Heart right ventricle (tissue), 16 donors: ENCODE measurements at regions not wholly inside any gene's neighbourhood (a gene's known extent, or its start where the extent isn't known, plus 50 kb on each side); places are given as distances from the start of the nearest gene placed in this dataset.
A peak's percentile ranks its signal among the peaks of the same experiment; 100 is the strongest.

Experiments
- ATAC-seq, 8 donors: fragments of 200-7000 bp; cut with Tn5 transposase; one replicate each; pipeline ENCODE4 v1.9.1; 2020; ENCODE audit warnings: mild to moderate bottlenecking in 8 of 8, moderate library complexity in 8 of 8, moderate number of reproducible peaks in 1 of 8
- DNase-seq, 2 donors: peaks; one replicate each; pipeline ENCODE4 v3.0.0-alpha.2; 2020
- H3K27ac ChIP-seq, 10 donors: fragments of 200-600 bp; sonication (generic) in 2 of 10; one replicate each; pipeline versions ENCODE4 v1.5.0 to v1.8.0; 2020 to 2022; ENCODE audit warnings: mild to moderate bottlenecking in 3 of 10
- H3K27me3 ChIP-seq, 7 donors: fragments of 200-600 bp; one replicate each; pipeline ENCODE4 v1.8.0; 2021 to 2022; ENCODE audit warnings: mild to moderate bottlenecking in 2 of 7
- H3K36me3 ChIP-seq, 9 donors: fragments of 200-600 bp; sonication (generic) in 1 of 9; one replicate each; pipeline versions ENCODE4 v1.5.0 to v1.8.0; 2020 to 2022; ENCODE audit warnings: mild to moderate bottlenecking in 2 of 9
- H3K4me1 ChIP-seq, 9 donors: fragments of 200-600 bp; sonication (generic) in 1 of 9; one replicate each; pipeline versions ENCODE4 v1.5.0 to v1.8.0; 2020 to 2022; ENCODE audit warnings: mild to moderate bottlenecking in 4 of 9
- H3K4me3 ChIP-seq, 10 donors: fragments of 200-600 bp; sonication (generic) in 2 of 10; one replicate each; pipeline versions ENCODE4 v1.5.0 to v1.8.0; 2020 to 2022; ENCODE audit warnings: mild to moderate bottlenecking in 7 of 10, moderate library complexity in 2 of 10
- H3K9me3 ChIP-seq, 11 donors: fragments of 200-600 bp in 10 of 11; sonication (generic) in 2 of 11; one replicate each; pipeline versions ENCODE4 v1.5.0 to v1.8.0; 2013 to 2022; ENCODE audit warnings: mild to moderate bottlenecking in 2 of 11, control low read depth in 1 of 11, moderate library complexity in 1 of 11
- WGBS, 2 donors: extraction: QIAGEN DNeasy Blood & Tissue Kit; methylation state at CpG; one replicate each; pipeline ENCODE4 v1.1.7; 2013; ENCODE audit warnings: inconsistent platforms in 1 of 2; 5-methylcytosine and 5-hydroxymethylcytosine counted together
- intact Hi-C, 10 donors: fragments of 100-400 bp; cut with DNase I; formaldehyde crosslinking; loops; one replicate each; pipeline versions ENCODE4 v1.11.1 to v1.14.2; 2022
- TF ChIP-seq, protein P1 (sequence below), 9 donors: fragments of 200-600 bp; sonication (generic) in 2 of 9; IDR thresholded peaks; one replicate each; pipeline versions ENCODE4 v1.5.0 to v1.8.0; 2021 to 2022; ENCODE audit warnings: antibody characterized with exemption in 9 of 9, mild to moderate bottlenecking in 5 of 9, moderate library complexity in 1 of 9
- donor health status: Arrhythmogenic right ventricular cardiomyopathy.
- donor health status: ischemic (EF 13 %, LVEDD 7.1; RV severe dilation, severe dysfunction).
- donor health status: healthy with polysubstance abuse.
- donor health status: DM: no; HTN: yes; CAD: no.
- donor health status: DM: no; HTN: no; CAD: no.
- donor health status: ischemic (EF 25% LVEDD 6.9; RV normal size, moderate dysfunction).
- donor health status: ischemic (EF 25% LVEDD 5.7; RV mildly dilated, moderate dysfunction).
- donor health status: healthy.
- donor health status: DM: yes; HTN: yes; CAD: no.
- donor health status: Ischemic cardiomyopathy.
- donor health status: ischemic (EF 35%, LVEDD 5.7; RV mildly dilated, moderate dysfunction).
- donor health status: nonischemic (EF 11% LVEDD 7.7; RV severe dilation, severe dysfunction).
- donor health status: DM: yes; HTN: yes; CAD: no.
- donor health status: PGD.
- donor health status: ischemic (EF 29% LVEDD 5.4; RV normal size, mild dysfunction).
- donor health status: nonischemic (EF 23%, LVEDD 6.1; RV moderate dilation, normal function).

DNA sequence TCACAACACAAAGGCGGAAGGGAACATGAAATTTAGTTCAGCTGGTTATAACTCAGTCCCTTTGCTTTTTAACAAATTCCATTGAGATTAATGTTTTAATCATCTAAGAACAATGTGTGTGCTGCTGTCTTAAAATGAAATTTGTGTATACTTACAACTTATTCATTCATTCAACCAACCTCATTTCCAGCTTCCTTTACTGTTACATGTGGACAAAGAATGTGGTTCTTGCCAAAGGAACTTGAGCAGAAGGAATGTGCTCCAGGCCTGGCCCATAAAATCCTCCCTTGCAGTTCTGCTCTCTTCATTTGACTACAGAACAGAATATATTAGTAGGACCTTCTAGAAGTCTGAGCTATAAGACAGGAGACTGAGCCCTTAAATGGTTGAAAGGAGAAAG is 176.8 kb upstream of the GLRA2 start:
- no peaks in the 10 kb centered on the region for H3K27me3 ChIP-seq
- H3K9me3 ChIP-seq, result peaks cover 0 to 14% (median 0%) of the 10 kb centered on the region in 11 donors
- DNase-seq (no peak), ATAC-seq (no peak)
- no peaks in the 10 kb centered on the region for H3K36me3 ChIP-seq
- intact Hi-C loops, result no loop called here
- H3K4me1 ChIP-seq, result no peaks in the 10 kb centered on the region
- TF ChIP-seq, protein P1, sequence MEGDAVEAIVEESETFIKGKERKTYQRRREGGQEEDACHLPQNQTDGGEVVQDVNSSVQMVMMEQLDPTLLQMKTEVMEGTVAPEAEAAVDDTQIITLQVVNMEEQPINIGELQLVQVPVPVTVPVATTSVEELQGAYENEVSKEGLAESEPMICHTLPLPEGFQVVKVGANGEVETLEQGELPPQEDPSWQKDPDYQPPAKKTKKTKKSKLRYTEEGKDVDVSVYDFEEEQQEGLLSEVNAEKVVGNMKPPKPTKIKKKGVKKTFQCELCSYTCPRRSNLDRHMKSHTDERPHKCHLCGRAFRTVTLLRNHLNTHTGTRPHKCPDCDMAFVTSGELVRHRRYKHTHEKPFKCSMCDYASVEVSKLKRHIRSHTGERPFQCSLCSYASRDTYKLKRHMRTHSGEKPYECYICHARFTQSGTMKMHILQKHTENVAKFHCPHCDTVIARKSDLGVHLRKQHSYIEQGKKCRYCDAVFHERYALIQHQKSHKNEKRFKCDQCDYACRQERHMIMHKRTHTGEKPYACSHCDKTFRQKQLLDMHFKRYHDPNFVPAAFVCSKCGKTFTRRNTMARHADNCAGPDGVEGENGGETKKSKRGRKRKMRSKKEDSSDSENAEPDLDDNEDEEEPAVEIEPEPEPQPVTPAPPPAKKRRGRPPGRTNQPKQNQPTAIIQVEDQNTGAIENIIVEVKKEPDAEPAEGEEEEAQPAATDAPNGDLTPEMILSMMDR (IDR thresholded peaks at IDR 0.05), result no peak
- WGBS, 2 donors, result 87 to 89% methylated on average over 1 of the region's 1 CpG
- H3K4me3 ChIP-seq, result no peak overlapping the region
- no peak overlapping the region for H3K27ac ChIP-seq

DNA sequence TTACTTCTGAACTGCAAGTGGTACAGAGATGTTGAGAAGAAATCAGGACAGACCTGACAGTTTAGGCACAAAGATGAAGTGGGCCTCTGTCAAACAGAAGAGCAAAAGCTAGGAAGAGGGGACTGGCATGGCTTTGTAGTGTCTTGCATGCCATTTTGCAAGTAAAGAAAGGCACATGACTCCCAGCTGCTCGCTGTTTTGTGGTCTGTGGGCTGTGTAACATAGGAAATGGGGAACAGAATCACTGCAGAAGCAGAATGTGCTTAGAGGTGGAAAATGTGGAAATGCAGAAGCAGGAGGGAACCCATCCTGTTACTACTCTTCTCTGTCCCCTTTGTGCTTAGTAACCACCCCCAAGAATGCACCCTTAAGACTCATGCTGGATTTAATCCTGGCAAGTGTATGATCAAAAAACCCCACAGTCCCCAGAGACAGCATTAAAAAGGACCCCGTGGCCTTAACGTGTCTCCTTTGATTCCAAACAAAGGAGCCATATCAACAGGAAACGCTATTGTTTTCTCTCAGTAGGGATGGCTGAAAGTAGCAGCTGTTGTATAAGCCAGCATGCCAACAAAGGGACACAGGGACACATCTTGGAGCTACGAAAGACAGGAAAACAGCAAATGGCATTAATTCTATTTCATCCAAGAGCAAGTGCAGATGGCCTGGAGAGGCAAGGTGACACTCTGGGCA is 177.6 kb upstream of the GLRA2 start:
- WGBS, 2 donors, result 40 to 45% methylated on average over 5 of the region's 5 CpGs
- H3K4me1 ChIP-seq, result no peaks in the 10 kb centered on the region
- H3K27me3 ChIP-seq, result no peaks in the 10 kb centered on the region
- no peaks in the 10 kb centered on the region for H3K36me3 ChIP-seq
- H3K27ac ChIP-seq, result no peak overlapping the region
- TF ChIP-seq, protein P1 (IDR thresholded peaks at IDR 0.05), result no peak
- DNase-seq, result no peak
- ATAC-seq, result no peak
- intact Hi-C loops, result no loop called here
- no peak overlapping the region for H3K4me3 ChIP-seq
- peaks cover 0 to 20% (median 0%) of the 10 kb centered on the region in 11 donors for H3K9me3 ChIP-seq

DNA sequence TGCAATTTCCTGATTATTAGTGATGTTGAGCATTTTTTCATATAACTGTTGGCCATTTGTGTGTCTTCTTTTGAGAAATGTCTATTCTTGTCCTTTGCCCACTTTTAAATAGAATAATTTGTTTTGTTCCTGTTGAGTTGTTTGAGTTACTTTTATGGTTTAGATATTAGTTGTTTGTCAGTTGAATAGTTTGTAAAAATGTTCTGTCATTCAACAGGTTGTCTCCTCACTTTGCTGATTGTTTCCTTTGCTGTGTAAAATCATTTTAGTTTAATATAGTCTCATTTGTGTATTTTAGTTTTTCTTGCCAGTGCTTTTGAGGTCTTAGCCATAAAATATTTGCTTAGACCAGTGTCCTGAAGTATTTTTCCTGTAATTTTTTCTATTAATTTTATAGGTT is 181.8 kb upstream of the GLRA2 start:
- Histone ChIP-seq H3K27me3 (no peaks in the 10 kb centered on the region), H3K4me3 (no peak overlapping the region), H3K36me3 (no peaks in the 10 kb centered on the region), H3K4me1 (no peaks in the 10 kb centered on the region), H3K27ac (no peak overlapping the region), H3K9me3 (peaks cover 0 to 26% (median 0%) of the 10 kb centered on the region in 11 donors)
- TF ChIP-seq, protein P1 (IDR thresholded peaks at IDR 0.05), result no peak
- ATAC-seq (no peak), DNase-seq (no peak)
- intact Hi-C loops, result no loop called here

DNA sequence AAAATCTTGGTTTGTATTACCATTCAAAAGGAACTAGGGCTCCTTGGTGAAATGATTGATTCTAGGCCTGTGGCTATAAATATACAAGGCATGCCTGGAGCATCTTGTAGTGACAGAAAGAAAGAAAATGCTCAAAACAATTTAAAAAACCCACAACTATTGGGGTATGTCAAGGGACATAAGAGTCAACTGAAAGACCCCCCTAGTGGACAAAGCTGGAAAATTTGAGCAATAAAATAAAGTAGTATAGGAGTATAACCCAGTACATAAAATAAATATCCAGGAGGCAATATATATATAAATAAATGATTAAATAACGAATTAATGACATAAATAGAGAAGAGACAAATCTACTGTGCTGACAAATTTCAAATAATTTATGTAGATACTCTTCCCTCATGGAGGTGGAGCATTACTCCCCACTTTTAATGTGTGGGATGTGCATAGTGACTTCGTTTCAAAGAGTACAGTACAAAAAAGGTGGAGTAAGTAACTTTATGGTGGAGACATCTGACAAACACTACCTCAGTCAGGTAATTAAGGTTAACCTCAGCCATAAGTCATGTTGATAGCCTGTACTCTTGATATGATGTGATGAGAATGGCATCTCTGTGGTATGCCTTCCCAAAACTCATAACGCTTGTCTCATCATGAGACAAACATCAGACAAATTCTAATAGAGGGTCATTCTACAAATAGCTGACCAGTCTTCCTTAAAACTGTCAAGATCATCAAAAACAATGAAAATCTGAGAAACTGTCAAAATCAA is 185.0 kb upstream of the GLRA2 start:
- H3K27me3 ChIP-seq, result no peaks in the 10 kb centered on the region
- DNase-seq (no peak), ATAC-seq (no peak)
- intact Hi-C loops, result loop anchor here in 1 of 10 donors (1.0 kb wide), 1 partner anchor 12 kb away; no protein-coding TSS in a partner anchor
- H3K9me3 ChIP-seq, result peaks cover 0 to 19% (median 0%) of the 10 kb centered on the region in 11 donors
- WGBS, 2 donors, result 32 to 54% methylated on average over 3 of the region's 3 CpGs
- no peak overlapping the region for H3K27ac ChIP-seq
- TF ChIP-seq, protein P1 (IDR thresholded peaks at IDR 0.05), result peak in 1 of 9 donors; percentile 14
- H3K36me3 ChIP-seq, result no peaks in the 10 kb centered on the region
- no peak overlapping the region for H3K4me3 ChIP-seq
- H3K4me1 ChIP-seq, result no peaks in the 10 kb centered on the region
